Body of pancreas (tissue), 4 donors: ENCODE measurements at regions not wholly inside any gene's neighbourhood (a gene's known extent, or its start where the extent isn't known, plus 50 kb on each side); places are given as distances from the start of the nearest gene placed in this dataset.

ENCODE experiments used
- CTCF ChIP-seq, 7 experiments: fragments of 450-650 bp in 4 of 7; fragments of 200-600 bp in 3 of 7; sonication (generic) in 3 of 7; IDR thresholded peaks; one replicate each; pipeline ENCODE4 v1.5.1; 2016 to 2019; ENCODE audit warnings: antibody characterized with exemption in 7 of 7
- POLR2A ChIP-seq, 3 donors: fragments of 450-650 bp; IDR thresholded peaks; one replicate each; pipeline ENCODE4 v1.6.1; 2016; ENCODE audit warnings: antibody characterized with exemption in 3 of 3, mild to moderate bottlenecking in 2 of 3

- TF ChIP-seq CTCF (IDR thresholded peaks at IDR 0.05) (no peak), POLR2A (IDR thresholded peaks at IDR 0.05) (no peak)
Measured at GRCh38 chr21:18954441-18954844, 550.9 kb upstream of the TMPRSS15 start.
